GM11168 (cell line): ENCODE measurements at regions not wholly inside any gene's neighbourhood (a gene's known extent, or its start where the extent isn't known, plus 50 kb on each side); places are given as distances from the start of the nearest gene placed in this dataset.

ENCODE experiments used
- in situ Hi-C: fragments of 300-500 bp; cut with MboI; formaldehyde crosslinking; loops from one replicate; pipeline ENCODE4 v1.12.0; 2022; ENCODE audit warnings: low sequenced_read_pairs; ENCODE audit not compliant: unreplicated experiment

DNA sequence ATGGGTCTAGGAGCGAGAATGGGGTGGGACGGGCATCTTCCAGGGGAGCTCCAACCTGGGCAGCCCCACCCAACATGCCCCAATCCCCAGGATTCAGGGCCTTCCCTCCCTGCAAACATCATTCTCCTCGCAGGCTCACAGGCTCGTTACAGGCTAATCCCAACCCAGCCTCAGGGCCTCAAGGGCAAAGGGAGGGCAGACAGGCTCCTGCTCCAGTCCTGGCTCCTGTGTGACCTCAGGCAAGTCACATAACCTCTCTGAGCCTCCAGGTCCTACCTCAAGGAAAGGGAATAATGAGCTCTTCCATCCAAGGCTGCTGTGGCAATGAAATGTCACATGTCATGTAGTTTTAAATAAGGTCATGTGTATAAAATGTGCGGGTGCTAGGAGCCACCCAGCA is 186.5 kb upstream of the TNRC6C start:
- in situ Hi-C loops = no loop called here

DNA sequence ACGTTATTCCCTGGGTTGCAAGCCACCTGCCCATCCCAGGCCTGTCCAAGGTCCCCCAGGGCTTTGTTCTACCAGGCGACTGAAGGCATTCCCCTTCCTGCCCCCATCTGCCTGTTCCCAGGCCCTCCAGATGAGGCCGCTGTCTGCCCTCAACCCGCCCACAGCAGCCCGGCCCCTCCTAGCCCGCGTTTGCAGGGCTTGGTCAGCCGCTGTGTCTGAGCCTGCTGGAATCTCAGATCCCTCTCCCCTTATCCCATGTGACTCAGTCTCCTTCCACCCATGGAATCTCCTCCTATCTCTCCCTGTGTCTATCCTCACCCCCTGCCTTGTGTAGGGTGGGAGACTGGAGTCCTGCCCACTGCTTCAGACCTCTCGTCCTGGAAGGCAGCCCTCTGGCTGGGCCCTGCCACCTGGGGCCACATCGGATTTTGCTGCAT is 186.0 kb upstream of the TNRC6C start:
- in situ Hi-C loops = no loop called here

DNA sequence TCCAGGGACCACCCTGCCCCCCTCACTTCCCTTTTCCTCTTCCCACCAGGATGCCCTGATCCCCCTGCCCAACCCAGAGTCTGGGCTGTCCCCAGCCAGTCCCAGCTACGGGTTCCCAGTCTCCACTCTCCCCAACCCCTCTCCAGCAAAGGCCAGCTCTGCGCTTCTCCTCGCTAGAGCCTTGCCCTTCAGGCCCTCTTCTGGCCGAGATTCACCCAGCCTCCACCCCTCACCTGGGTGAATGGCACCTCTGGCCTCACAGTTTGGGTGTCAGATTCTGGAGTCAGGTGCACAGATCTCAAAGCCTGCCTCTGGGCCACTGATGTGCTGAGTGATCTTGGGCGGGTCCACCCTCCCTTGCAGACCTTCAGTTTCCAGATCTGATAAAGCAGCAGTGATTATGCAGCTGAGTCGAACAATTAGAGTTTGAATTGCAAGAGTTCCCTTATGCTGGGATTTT is 185.6 kb upstream of the TNRC6C start:
- in situ Hi-C loops = no loop called here

DNA sequence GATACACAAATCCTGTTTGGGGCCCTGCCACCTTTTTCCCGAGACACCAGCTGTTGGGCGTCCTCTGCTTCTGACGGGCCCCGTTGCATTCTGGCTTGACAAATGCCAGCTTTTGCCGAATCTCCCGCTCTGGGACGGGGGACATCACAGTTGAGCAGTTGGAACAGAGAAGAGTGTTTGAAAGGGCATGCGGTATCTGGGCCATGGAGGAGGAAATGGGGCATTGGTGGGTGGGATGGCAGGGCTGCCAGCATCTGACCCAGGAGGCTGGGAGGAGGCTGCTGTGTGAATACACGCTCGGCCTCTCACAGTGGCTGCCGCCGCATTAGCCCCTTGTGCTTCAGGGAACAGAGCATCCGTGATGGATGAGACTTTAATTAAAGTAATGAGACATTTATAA is 184.3 kb upstream of the TNRC6C start:
- in situ Hi-C loops = no loop called here

DNA sequence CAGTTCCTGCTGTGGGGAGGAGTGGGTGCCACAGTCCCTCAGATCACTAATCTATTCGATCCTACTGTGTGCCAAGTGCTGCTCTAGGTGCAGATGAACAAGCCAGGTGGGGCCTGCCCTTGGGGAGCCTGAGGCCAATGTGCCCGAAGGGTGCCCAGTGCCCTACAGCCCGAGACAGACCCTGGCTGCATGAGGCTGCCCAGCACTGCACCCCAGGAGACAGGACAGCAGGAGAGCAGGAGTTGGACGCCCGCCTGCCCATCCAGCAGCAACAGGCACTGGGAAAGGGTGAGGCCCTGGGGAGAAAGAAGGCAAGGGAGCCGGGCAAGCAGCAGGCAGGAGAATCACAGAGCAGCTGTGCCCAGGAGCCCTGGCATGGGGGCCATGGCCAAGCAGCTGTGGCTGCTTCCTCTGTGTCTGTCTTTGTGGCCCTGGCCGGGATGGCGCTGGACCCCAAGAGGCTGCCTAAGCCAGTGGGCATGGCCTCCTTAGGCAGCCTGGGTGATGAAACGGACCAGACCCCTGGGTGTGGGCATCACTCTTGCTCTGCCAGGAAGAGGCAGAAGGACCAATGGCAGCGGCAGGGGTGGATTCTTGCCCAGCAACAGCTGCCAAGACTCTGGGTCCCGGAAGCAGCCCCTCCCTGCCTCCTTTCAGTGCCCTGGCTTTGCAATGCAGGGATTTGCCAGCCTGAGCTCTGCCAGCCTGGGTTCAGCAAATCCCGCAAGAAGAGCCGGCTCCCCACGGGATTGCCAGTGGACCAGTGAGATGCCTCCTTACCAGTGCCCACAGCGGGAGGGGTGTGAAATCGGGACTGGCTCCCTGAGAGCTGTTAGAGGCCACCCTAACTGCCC is 179.6 kb upstream of the TNRC6C start:
- in situ Hi-C loops = no loop called here

DNA sequence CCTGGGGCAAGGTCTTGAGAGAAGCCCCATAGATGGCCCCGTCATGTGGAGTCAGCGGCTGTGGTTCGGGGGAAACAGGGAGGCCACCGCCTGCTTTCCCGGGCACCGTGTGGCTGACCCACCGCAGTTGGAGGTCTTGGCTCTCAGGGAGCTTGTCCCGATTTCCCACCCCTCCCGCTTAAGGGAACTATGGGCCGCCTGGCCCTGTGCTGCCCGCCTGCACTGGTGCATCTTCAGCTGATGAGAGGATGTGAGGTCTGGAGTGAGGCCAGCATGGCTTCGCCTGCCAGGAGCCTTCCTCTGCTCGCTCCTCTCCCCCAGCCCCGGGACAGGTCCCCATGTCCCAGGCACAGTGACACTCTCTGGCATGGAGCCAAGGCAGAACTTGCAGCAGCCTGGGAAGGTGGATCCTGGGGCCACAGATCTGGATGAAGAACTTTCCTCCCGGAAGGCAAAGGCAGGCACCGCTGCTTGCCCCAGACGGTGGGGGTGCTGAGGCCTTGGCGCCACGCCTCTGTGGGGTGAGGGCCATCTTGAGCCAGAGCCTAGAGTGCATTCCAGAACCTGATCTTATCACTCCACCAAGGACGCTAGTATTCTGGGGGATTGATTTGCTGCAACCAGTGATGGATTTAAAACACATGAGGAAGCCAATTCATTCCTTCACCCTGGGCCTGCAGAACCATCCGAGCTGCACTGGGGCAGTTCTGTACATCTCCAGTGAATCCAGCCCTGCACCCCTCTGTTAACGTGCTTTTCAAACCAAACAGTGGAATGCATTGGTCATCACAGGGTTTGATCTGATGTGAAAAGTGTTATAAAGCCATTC is 178.6 kb upstream of the TNRC6C start:
- in situ Hi-C loops = no loop called here

DNA sequence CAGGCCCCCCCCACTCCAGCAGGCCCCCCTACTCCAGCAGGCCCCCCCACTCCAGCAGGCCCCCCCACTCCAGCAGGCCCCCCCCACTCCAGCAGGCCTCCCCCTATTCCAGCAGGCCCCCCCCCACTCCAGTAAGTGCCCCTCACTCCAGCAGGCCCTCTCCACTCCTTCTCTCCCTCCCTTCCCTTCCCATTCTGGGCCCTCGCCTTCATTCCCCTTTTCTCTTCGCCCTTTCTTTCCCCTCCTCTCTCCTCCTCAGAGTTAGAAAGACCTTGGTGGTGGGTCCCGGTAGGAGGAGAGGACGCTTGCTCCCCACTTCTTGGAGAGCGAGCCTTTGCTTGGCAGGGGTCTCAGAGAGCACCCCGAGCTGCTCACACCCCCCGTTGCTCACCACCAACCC is 177.0 kb upstream of the TNRC6C start:
- in situ Hi-C loops = no loop called here

DNA sequence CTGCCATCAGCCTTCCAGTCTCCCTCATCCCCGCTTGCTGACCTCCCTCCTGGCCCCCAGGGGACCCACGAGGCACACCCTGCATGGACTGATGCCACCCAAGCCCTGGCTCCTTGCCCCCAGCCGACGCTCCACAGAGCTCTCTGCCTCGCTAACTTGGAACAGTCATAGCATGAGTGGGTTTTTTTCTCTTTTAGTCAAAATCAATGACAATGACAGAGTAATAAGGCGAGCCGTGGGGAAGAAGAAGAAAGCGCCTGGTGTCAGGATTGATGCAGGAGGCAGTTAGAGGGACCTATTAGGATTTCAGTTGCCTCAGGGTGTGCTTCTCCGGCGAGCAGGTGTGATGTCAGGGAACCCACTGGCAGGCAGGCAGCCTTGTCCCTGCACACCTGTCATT is 176.3 kb upstream of the TNRC6C start:
- in situ Hi-C loops = no loop called here

DNA sequence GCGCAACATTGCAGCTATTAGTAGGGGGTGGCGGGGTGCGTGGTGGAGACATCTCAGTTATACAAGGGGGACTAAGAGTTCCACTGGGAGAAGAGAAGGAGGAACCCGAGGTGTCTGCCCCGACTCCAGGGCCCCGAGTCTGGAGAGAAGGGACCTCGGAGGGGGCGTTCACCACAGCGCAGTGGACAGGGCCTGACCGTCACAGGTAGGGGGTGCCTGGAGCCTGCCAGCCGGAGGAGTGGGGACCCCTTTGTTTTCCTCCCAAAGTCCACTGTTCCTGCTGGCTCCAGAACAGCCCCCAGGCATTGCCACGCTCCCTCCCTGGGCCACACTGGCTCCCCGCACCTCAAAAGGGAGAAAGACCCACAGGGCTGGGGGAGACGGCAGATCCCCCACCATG is 175.9 kb upstream of the TNRC6C start:
- in situ Hi-C loops = no loop called here

DNA sequence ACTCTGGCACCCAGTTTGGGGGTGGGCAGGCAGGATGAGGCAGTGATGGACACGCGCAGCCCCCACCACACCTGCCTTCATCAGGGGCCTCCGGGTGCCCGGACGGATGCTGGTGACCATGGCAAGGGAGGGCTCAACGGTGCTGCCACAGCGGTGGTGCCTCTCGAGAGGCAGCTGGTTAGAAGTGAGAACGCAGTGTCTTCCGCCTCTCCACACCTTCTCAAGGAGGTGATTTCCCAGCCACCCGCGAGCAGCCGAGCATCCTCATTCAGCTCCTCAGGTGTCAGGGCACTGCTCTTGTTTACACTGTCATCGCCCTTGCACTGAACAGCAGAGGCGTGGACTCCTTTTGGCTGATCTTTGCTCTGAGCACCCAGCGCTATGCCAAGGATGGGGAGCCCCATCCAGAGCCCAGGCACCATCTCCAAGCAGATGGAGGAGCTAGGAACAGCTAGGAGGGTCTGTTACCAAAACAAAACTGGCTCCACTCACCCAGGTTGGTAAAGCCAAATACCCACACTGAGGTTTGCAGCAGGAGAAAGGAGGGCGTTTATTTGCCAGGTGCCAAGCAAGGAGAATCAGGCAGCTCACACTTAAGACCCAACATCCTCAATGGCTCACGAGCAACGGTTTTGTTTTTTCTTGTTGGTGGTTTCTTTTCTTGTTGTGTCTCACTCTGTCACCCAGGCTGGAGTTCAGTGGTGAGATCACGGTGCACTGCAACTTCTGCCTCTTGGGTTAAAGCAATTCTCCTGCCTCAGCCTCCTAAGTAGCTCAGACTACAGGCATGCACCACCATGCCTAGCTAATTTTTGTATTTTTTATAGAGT is 174.3 kb upstream of the TNRC6C start:
- in situ Hi-C loops = no loop called here

DNA sequence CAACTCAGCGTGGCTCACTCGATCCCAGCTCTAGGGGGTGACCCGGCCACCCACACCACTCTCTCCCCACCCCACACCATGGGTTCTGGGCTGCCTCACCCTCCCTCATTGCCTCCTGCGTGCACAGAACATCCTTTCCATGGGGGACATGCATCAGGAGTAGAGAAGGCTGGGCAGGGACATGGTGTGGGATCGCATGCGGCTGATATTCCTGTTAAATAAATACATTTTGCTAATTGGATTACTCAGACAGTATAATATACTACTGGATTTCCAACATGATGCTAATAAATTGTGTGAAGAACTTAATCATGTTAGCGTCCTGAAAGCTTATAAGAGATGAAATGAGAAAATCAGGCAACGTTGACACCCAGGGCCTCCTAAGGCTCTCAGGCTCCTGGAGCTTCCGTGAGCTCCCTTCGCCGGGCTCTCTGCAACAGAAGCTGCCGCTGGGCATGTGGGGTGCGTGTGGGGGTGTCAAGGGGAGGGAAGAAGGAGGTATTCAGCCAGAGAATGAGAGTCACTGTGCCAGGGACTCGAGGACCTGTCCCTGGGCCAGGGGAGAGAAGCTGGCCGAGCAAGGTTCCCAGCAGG is 173.1 kb upstream of the TNRC6C start:
- in situ Hi-C loops = no loop called here

DNA sequence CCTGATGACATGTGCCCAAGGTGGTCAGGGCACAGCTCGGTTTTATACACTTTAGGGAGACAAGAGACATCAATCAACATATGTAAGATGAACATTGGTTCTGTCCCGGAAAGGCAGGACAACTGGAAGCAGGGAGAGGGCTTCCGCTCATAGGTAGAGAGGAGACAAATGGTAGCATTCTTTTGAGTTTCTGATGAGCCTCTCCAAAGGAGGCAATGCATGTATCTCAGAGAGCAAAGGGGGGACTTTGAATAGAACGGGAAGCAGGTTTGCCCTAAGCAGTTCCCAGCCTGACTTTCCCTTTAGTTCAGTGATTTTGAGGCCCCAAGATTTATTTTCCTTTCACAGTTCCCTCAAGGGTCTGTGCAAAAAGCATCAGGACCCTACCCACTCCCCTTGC is 172.4 kb upstream of the TNRC6C start:
- in situ Hi-C loops = no loop called here

DNA sequence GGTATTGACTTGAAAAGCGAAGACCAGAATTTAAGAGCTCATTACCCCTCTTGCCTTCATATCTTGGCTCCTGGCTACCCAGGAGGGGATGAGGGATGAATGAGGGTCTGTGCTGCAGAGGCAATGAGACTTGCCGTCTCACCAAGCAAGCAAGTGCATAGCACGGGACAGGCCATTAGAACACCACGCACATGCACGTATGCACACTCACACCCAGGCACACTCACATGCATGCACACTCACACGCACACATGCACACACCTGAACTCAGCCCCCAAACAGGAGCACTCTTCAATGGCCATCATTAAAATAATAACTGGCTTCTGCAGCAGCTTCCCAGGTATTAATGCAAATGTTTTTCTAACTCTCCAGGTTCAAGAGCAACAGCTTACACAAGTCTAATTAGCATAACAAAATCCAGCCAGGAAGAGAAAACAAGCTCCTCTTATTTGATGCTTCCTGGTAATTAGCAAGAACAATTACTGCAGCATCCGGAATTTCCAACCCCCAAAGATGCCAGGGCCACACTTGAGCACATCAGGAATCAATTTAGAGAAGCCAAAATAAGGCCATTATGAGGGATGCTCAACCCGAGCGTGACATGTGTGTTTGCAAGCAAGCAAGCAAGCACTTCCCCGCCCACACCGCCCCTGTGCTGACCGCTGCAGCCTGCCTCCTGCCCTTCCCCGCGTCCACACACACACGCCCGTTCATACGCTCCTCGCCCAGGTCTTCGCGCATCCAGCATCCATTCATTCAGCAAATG is 171.6 kb upstream of the TNRC6C start:
- in situ Hi-C loops = no loop called here

DNA sequence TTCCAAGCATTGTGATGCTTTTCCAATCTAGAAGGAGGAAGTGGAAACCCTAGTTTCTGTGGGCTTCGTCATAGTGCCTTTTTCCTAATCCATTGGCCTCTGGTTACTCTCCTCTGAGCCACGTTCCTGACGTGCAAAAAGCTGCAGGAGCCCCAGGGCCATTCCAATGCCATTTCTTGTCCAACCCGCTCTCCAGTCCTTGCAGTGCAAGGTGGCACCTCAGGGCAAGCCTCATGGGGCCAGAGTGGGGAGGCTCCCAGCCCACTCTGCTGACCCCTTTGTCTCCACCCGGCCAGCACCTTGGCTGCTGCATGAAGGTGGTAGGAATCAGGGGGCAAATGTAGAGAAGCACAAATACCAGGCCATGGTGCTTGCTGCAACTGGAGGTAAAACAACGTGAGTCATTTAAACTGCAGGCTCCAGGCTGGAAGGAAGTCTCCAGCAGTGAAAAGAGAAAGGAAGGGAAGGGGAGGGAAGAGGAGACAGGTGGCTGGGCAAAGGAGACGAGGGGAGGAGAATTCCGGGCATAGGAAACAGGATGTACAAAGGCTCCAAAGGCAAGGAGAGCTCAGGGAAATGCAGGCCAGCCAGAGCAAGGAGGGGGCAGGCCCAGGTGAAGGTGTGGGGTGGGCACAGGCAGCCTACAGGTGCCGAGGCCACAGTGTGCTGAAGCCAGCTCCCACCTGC is 168.2 kb upstream of the TNRC6C start:
- in situ Hi-C loops = no loop called here

DNA sequence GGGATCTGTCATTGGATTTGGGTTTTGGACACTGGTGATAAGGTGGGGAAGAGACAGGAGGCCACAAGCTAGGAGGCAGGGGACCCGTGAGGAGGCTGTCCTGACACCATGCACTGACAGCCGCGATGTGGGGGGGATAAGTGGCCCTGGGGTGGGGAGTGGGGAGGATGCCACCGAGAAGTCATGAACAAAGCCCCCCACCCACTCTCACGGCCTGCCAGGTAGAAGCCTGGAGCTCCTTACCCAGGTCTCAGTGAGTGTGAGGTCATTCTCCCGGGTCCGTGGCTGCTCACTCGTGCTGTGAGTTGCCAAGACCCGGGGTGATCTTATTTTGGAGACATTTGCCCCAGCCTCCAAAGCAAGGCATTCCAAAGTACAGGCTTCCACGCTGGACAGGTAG is 165.9 kb upstream of the TNRC6C start:
- in situ Hi-C loops = no loop called here

DNA sequence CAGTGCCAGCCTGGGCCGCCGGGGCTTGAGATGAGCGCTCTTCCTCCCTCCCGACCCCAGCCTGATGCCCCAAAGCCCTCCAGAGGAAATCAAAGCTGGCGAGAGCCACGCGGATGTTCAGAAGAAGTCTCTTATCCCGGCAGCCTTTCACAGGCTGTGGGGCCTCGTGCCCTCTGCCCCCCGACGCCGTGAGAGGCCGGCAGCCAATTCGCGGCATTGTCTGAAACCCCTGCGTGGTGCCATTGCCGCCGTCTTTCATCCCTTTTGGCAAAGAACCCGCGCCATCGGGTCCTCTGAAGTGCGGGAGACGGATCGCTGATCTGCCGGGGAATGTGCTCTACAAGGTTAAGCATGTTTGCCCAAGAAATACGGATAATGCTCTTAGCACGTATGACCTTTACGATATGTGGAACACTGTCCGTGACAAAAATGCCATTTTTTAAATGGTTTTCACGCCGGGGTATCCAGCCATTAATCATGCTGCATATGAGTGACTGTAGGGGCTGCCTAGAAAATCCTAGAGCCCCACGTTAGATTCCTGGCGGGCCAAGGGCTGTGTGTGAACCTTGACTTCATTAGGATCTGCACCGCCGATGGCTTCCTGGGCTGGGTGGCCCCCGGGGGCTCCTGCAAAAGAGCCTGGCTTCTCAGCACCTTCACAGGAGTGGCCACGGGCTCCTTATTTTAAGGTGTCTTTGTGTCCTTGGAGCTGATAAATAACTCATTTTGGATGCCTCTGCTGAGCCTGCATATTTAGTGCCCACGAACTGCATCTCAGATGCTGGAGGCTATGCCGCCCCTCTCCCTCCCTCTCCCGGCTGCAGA is 165.1 kb upstream of the TNRC6C start:
- in situ Hi-C loops = no loop called here

DNA sequence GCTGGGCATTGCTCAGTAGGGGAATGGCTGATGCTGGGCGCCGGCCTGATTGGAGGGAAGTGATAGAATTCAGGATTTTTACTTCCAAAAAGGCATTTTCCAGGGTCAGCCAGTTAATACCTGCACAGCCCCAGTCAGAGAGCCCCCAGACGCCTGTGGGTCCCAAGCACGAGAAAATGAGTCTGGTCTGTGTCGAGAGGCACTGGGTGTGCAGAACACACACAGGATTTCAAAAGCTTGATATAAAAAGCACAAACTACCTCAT is 164.6 kb upstream of the TNRC6C start:
- in situ Hi-C loops = no loop called here

DNA sequence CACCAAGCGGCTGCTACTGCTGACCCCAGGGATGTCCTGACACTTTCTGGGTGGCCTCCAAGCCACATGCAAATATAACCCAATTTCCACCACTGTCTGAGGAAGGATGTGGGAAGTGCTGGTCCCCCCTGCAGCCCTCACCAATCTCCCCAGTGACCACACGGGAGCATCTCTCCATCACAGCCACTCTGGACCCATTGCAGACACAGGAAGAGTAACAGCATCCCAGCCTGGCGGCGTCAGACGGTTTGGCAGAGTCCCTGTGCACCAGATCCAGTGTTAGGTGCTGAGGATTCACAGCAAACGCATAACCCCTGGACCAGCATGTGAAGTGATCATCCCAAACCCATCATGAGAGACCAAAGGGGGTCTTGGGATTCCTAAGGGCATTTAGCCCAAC is 163.7 kb upstream of the TNRC6C start:
- in situ Hi-C loops = no loop called here
